Bronchial epithelial cell (primary cell): ENCODE measurements at regions not wholly inside any gene's neighbourhood (a gene's known extent, or its start where the extent isn't known, plus 50 kb on each side); places are given as distances from the start of the nearest gene placed in this dataset.
A peak's percentile ranks its signal among the peaks of the same experiment; 100 is the strongest.

Experiments
- DNase-seq: peaks from one replicate; pipeline ENCODE4 v3.0.0-alpha.2; 2010; ENCODE audit warnings: low read depth
- FAIRE-seq: peaks from 2 replicates; lab custom pipeline; 2011; peaks lifted over from hg19 to GRCh38; lab: Jason Lieb, UNC
- H3K27me3 ChIP-seq: 2 replicates; pipeline ENCODE4 v1.5.1; 2011; ENCODE audit warnings: low read length; ENCODE audit not compliant: control insufficient read depth, insufficient read depth
- H3K36me3 ChIP-seq: 2 replicates; pipeline ENCODE4 v1.5.1; 2011; ENCODE audit warnings: low read length; ENCODE audit not compliant: control insufficient read depth, insufficient read depth
- H3K4me3 ChIP-seq: 2 replicates; pipeline ENCODE4 v1.5.1; 2011; ENCODE audit warnings: mild to moderate bottlenecking, low read depth, low read length, control low read depth
- CTCF ChIP-seq: IDR thresholded peaks from 2 replicates; pipeline ENCODE4 v1.5.1; 2011; ENCODE audit warnings: mild to moderate bottlenecking, moderate library complexity, low read length, control low read depth, inconsistent platforms; ENCODE audit not compliant: insufficient read depth, severe bottlenecking

- no peak for FAIRE-seq
- Histone ChIP-seq H3K4me3 (no peak overlapping the region), H3K27me3 (no peaks in the 10 kb centered on the region), H3K36me3 (no peaks in the 10 kb centered on the region)
- no peak for DNase-seq
- no peak for TF ChIP-seq CTCF
Measured at GRCh38 chr12:75728826-75729225, 217.4 kb upstream of the KRR1 start.

- TF ChIP-seq CTCF = no peak
- H3K27me3 ChIP-seq = no peaks in the 10 kb centered on the region
- DNase-seq (no peak), FAIRE-seq (no peak)
- no peak overlapping the region for H3K4me3 ChIP-seq
- no peaks in the 10 kb centered on the region for H3K36me3 ChIP-seq
Measured at GRCh38 chr12:75727577-75727976, 216.2 kb upstream of the KRR1 start.

GRCh38 chr12:75725521-75726111, 214.2 kb upstream of the KRR1 start:
- peak; percentile 24 for TF ChIP-seq CTCF
- Histone ChIP-seq H3K4me3 (no peak overlapping the region), H3K27me3 (no peaks in the 10 kb centered on the region), H3K36me3 (no peaks in the 10 kb centered on the region)
- DNase-seq (peak; percentile 82), FAIRE-seq (peak; percentile 40)

- no peak for TF ChIP-seq CTCF
- FAIRE-seq = no peak
- Histone ChIP-seq H3K27me3 (no peaks in the 10 kb centered on the region), H3K4me3 (no peak overlapping the region), H3K36me3 (no peaks in the 10 kb centered on the region)
- DNase-seq = no peak
Measured at GRCh38 chr12:75724928-75725312, 213.5 kb upstream of the KRR1 start.

GRCh38 chr12:75724307-75724927, 213.0 kb upstream of the KRR1 start:
- Histone ChIP-seq H3K4me3 (no peak overlapping the region), H3K36me3 (no peaks in the 10 kb centered on the region), H3K27me3 (no peaks in the 10 kb centered on the region)
- TF ChIP-seq CTCF = no peak
- no peak for DNase-seq
- no peak for FAIRE-seq

GRCh38 chr12:75722714-75723200, 211.3 kb upstream of the KRR1 start:
- TF ChIP-seq CTCF = no peak
- H3K27me3 ChIP-seq = no peaks in the 10 kb centered on the region
- H3K4me3 ChIP-seq = no peak overlapping the region
- FAIRE-seq (no peak), DNase-seq (peak; percentile 88)
- no peaks in the 10 kb centered on the region for H3K36me3 ChIP-seq
